ENCODE measurements at regions not wholly inside any gene's neighbourhood (a gene's known extent, or its start where the extent isn't known, plus 50 kb on each side); places are given as distances from the start of the nearest gene placed in this dataset.

GRCh38 chr7:13359656-13360055, 629.8 kb downstream of the ETV1 start:
- no peak for TF ChIP-seq CTCF (IDR thresholded peaks at IDR 0.05; ENCODE audit: low read depth, low read length)
- DNase-seq, result no peak
- Histone ChIP-seq H3K27me3 (no peaks in the 10 kb centered on the region), H3K9me3 (no peaks in the 10 kb centered on the region), H3K4me1 (no peaks in the 10 kb centered on the region), H3K36me3 (no peaks in the 10 kb centered on the region), H3K4me3 (ENCODE audit: low read depth, low read length) (no peak overlapping the region)

GRCh38 chr7:13386741-13387140, 602.7 kb downstream of the ETV1 start:
- Histone ChIP-seq H3K4me3 (ENCODE audit: low read depth, low read length) (no peak overlapping the region), H3K4me1 (no peaks in the 10 kb centered on the region), H3K27me3 (no peaks in the 10 kb centered on the region), H3K9me3 (no peaks in the 10 kb centered on the region), H3K36me3 (no peaks in the 10 kb centered on the region)
- DNase-seq, result no peak
- no peak for TF ChIP-seq CTCF (IDR thresholded peaks at IDR 0.05; ENCODE audit: low read depth, low read length)

- no peaks in the 10 kb centered on the region for H3K27me3 ChIP-seq
- TF ChIP-seq CTCF (IDR thresholded peaks at IDR 0.05; ENCODE audit: low read depth, low read length), result no peak
- H3K9me3 ChIP-seq, result no peaks in the 10 kb centered on the region
- H3K4me3 ChIP-seq (ENCODE audit: low read depth, low read length), result no peak overlapping the region
- no peak for DNase-seq
- H3K36me3 ChIP-seq, result no peaks in the 10 kb centered on the region
- H3K4me1 ChIP-seq, result no peaks in the 10 kb centered on the region
These were observed 581.6 kb downstream of the ETV1 start for GRCh38 chr7:13407911-13408310.

GRCh38 chr7:13411151-13411550, 578.3 kb downstream of the ETV1 start:
- Histone ChIP-seq H3K4me3 (ENCODE audit: low read depth, low read length) (no peak overlapping the region), H3K4me1 (no peaks in the 10 kb centered on the region), H3K9me3 (no peaks in the 10 kb centered on the region), H3K36me3 (no peaks in the 10 kb centered on the region), H3K27me3 (no peaks in the 10 kb centered on the region)
- DNase-seq, result no peak
- no peak for TF ChIP-seq CTCF (IDR thresholded peaks at IDR 0.05; ENCODE audit: low read depth, low read length)

GRCh38 chr7:13411636-13412035, 577.8 kb downstream of the ETV1 start:
- H3K4me1 ChIP-seq, result no peaks in the 10 kb centered on the region
- H3K27me3 ChIP-seq, result no peaks in the 10 kb centered on the region
- no peaks in the 10 kb centered on the region for H3K9me3 ChIP-seq
- DNase-seq, result no peak
- H3K36me3 ChIP-seq, result no peaks in the 10 kb centered on the region
- H3K4me3 ChIP-seq (ENCODE audit: low read depth, low read length), result no peak overlapping the region
- TF ChIP-seq CTCF (IDR thresholded peaks at IDR 0.05; ENCODE audit: low read depth, low read length), result no peak

- DNase-seq, result no peak
- H3K36me3 ChIP-seq, result no peaks in the 10 kb centered on the region
- TF ChIP-seq CTCF (IDR thresholded peaks at IDR 0.05; ENCODE audit: low read depth, low read length), result no peak
- H3K4me3 ChIP-seq (ENCODE audit: low read depth, low read length), result no peak overlapping the region
- H3K9me3 ChIP-seq, result no peaks in the 10 kb centered on the region
- no peaks in the 10 kb centered on the region for H3K27me3 ChIP-seq
- no peaks in the 10 kb centered on the region for H3K4me1 ChIP-seq
These were observed 575.3 kb downstream of the ETV1 start for GRCh38 chr7:13414181-13414580.
